ENCODE measurements at regions not wholly inside any gene's neighbourhood (a gene's known extent, or its start where the extent isn't known, plus 50 kb on each side); places are given as distances from the start of the nearest gene placed in this dataset.
"Not testable (repeated sequence)": the region's sequence is repeated elsewhere in the genome, so short reads cannot be mapped to it uniquely, and the experiment has no call there.

DNA sequence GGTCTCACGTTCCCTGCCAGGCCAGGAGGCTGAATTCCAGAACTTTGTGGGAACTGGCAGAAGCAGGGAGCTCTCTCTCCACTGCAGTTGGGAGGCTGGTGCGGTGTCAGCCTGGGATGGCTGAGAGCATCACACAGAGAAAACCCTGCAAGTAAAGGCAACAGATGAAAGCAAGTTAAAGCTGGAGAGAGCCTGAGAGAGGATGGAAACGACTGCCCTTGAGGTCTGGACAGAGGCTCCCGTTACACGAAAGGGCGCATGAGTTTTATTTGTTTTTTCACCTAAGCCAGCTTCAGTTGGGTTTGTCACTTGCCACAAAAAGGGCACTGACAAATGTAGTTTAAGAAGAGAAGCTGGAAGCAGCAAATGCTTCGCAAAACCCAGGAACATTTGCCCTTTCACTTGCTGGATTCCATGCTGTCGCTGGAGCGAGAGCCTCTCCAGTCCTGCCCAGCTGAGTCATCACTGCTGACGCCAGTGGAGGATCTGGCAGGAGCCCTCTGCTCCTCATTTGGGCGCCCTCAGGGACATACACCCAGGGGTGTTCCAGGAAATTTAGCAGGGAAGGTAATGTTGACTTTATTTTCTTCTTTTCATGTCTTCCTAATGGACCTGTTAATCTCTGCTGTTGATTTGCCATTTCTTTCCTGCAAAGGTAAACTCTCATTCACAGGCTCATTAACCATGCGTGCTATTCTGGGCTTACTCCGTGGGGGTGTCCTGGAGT is 308.8 kb upstream of the SFSWAP start:
- Mint-ChIP-seq H3K27me3 (ENCODE audit: unreplicated experiment) (peaks cover 12% of the 10 kb centered on the region), H3K9me3 (ENCODE audit: unreplicated experiment) (peaks cover 19% of the 10 kb centered on the region), H3K27ac (ENCODE audit: unreplicated experiment) (peak overlapping the region; percentile 42)
- not testable (repeated sequence) for H3K36me3 Mint-ChIP-seq (ENCODE audit: low read depth, unreplicated experiment); DNase-seq (ENCODE audit: low spot score); H3K4me3 Mint-ChIP-seq (ENCODE audit: unreplicated experiment); H3K4me1 Mint-ChIP-seq (ENCODE audit: unreplicated experiment)

DNA sequence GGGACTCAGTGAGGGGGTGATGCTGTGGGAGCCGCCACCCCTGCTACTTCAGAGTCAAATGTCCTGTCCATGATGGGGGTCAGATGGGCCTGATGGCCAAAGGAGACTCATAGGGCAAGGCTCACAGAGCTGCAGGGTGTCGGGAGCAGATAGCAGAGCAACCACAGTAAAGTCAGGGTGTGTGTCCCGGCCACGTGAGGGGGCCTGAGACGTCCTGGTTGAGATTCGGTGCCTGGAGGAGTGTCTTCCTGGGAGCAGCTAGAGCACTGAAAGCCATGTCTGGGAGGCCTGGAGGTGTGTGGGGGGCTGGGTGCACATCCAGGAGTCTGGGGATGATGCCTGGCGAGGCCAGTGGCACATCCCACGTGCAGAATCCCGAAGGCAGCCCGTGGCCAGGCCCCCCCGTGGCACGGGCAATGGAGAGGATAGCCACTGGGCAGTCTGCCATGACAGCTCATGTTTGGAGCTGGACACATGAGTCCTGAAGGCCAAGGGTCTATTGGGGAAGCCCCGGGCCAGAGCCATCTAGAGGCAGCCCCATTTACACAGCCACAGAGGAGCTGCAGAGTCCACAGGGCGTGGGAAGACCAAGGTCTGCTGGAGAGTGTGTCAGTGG is 308.0 kb upstream of the SFSWAP start:
- no peak overlapping the region for H3K27ac Mint-ChIP-seq (ENCODE audit: unreplicated experiment)
- peaks cover 5% of the 10 kb centered on the region for H3K36me3 Mint-ChIP-seq (ENCODE audit: low read depth, unreplicated experiment)
- H3K4me3 Mint-ChIP-seq (ENCODE audit: unreplicated experiment) = no peak overlapping the region
- H3K9me3 Mint-ChIP-seq (ENCODE audit: unreplicated experiment) = peaks cover 19% of the 10 kb centered on the region
- no peaks in the 10 kb centered on the region for H3K4me1 Mint-ChIP-seq (ENCODE audit: unreplicated experiment)
- H3K27me3 Mint-ChIP-seq (ENCODE audit: unreplicated experiment) = peaks cover 12% of the 10 kb centered on the region
- TF ChIP-seq, protein P1, sequence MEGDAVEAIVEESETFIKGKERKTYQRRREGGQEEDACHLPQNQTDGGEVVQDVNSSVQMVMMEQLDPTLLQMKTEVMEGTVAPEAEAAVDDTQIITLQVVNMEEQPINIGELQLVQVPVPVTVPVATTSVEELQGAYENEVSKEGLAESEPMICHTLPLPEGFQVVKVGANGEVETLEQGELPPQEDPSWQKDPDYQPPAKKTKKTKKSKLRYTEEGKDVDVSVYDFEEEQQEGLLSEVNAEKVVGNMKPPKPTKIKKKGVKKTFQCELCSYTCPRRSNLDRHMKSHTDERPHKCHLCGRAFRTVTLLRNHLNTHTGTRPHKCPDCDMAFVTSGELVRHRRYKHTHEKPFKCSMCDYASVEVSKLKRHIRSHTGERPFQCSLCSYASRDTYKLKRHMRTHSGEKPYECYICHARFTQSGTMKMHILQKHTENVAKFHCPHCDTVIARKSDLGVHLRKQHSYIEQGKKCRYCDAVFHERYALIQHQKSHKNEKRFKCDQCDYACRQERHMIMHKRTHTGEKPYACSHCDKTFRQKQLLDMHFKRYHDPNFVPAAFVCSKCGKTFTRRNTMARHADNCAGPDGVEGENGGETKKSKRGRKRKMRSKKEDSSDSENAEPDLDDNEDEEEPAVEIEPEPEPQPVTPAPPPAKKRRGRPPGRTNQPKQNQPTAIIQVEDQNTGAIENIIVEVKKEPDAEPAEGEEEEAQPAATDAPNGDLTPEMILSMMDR (IDR thresholded peaks at IDR 0.05; ENCODE audit: unreplicated experiment) = no peak
- DNase-seq (ENCODE audit: low spot score) = no peak

DNA sequence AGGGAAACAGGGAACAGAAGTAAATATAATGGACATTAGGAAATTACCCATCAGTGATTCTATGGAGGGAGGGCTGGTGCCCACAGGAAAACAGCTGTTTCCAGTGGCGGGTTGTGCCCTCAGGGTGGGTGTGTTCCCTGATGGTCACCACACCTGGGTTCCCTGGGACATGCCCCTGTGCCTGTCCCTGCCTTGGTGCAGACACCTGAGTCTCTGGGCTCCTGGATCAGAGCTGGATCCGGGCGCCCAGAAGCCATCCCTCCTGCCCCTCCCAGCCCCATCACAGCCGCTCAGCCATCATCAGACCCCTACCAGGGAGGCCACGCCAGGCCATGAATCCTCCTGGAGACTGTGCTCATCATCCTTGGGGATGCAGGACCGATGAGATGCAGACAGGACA is 307.2 kb upstream of the SFSWAP start:
- H3K27ac Mint-ChIP-seq (ENCODE audit: unreplicated experiment) = no peak overlapping the region
- no peak overlapping the region for H3K4me3 Mint-ChIP-seq (ENCODE audit: unreplicated experiment)

DNA sequence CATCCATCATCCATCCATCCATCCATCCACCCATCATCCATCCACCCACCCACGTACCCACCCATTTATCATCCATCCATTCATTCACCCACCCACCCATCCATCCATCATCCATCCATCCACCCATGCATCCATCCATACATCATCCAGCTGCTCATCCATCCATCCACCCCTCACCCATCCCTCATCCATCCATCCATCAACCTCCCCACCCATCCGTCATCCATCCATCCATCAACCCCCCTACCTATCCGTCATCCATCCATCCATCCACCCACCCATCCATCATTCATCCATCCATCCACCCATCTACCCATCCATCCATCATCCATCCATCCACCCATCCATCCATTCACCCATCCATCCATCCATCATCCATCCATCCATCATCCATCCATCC is 306.2 kb upstream of the SFSWAP start:
- no peak for DNase-seq (ENCODE audit: low spot score)
- Mint-ChIP-seq H3K36me3 (ENCODE audit: low read depth, unreplicated experiment) (no peaks in the 10 kb centered on the region), H3K4me3 (ENCODE audit: unreplicated experiment) (no peak overlapping the region), H3K27ac (ENCODE audit: unreplicated experiment) (no peak overlapping the region), H3K4me1 (ENCODE audit: unreplicated experiment) (no peaks in the 10 kb centered on the region), H3K27me3 (ENCODE audit: unreplicated experiment) (peaks cover 9% of the 10 kb centered on the region), H3K9me3 (ENCODE audit: unreplicated experiment) (peaks cover under 1% of the 10 kb centered on the region)
- TF ChIP-seq, protein P1 (IDR thresholded peaks at IDR 0.05; ENCODE audit: unreplicated experiment) = no peak

More for the DNA sequence above, 307.2 kb upstream of the SFSWAP start:
- peaks cover 12% of the 10 kb centered on the region for H3K27me3 Mint-ChIP-seq (ENCODE audit: unreplicated experiment)
- TF ChIP-seq, protein P1 (IDR thresholded peaks at IDR 0.05; ENCODE audit: unreplicated experiment) = no peak
- peaks cover 11% of the 10 kb centered on the region for H3K9me3 Mint-ChIP-seq (ENCODE audit: unreplicated experiment)
- peaks cover 5% of the 10 kb centered on the region for H3K36me3 Mint-ChIP-seq (ENCODE audit: low read depth, unreplicated experiment)
- H3K4me1 Mint-ChIP-seq (ENCODE audit: unreplicated experiment) = no peaks in the 10 kb centered on the region
- no peak for DNase-seq (ENCODE audit: low spot score)

DNA sequence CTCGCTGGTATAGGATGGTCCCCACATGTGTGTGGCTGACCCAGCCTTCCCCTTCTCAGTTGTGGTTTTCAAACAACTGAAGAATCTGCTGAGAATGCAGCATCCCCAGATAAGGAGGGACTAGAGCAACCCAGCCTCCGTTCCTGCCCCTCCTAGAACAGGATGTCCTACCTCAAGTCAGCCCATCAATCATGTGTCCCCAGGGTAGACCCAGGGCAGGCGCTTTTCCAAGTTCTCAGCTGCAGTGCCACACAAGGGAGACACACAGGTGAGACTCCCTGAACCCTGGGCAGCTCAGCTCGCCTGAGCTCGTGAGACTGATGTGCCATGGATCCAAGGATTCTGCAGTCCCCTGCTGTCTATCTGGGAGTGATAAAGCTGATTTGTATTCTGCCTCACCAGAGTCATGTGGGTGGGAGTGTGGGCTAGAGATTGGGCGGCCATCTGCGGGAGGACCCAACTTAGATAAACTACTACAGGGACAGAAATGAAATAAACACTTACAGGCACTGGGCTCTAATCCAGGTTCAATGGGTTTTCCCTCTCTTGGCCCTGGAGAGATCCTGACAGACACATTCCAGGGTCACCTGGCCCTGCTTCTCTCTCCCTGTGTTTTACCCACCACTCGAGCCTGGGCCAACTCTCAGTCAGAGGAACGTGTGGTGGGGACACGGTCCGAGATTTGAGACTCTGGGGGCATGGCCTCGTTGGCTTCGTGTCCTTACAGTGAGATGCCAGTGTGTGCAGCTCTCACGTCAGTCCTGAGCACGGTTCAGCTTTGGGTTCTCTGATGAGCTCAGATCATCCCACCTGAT is 303.5 kb upstream of the SFSWAP start:
- no peaks in the 10 kb centered on the region for H3K36me3 Mint-ChIP-seq (ENCODE audit: low read depth, unreplicated experiment)
- no peak overlapping the region for H3K27ac Mint-ChIP-seq (ENCODE audit: unreplicated experiment)
- DNase-seq (ENCODE audit: low spot score) = no peak
- H3K4me3 Mint-ChIP-seq (ENCODE audit: unreplicated experiment) = no peak overlapping the region
- peaks cover under 1% of the 10 kb centered on the region for H3K4me1 Mint-ChIP-seq (ENCODE audit: unreplicated experiment)
- no peaks in the 10 kb centered on the region for H3K9me3 Mint-ChIP-seq (ENCODE audit: unreplicated experiment)
- peaks cover 7% of the 10 kb centered on the region for H3K27me3 Mint-ChIP-seq (ENCODE audit: unreplicated experiment)
- TF ChIP-seq, protein P1 (IDR thresholded peaks at IDR 0.05; ENCODE audit: unreplicated experiment) = no peak
